GM12878 (cell line): ENCODE measurements at regions not wholly inside any gene's neighbourhood (a gene's known extent, or its start where the extent isn't known, plus 50 kb on each side); places are given as distances from the start of the nearest gene placed in this dataset.

Experiments
- ATAC-seq: fragments of 200-7000 bp; cut with Tn5 transposase; 3 replicates; pipeline ENCODE4 v1.9.1; 2020; ENCODE audit warnings: mild to moderate bottlenecking, moderate library complexity
- BruUV-seq: library from RNA; stranded (reverse); fragments of 400-500 nt; replicated peaks from 2 replicates; lab custom pipeline; 2021; lab: Mats Ljungman, UMichigan
- CTCF ChIA-PET: fragments of 300-600 bp; sonication (Branson Sonifier 250); formaldehyde crosslinking; extraction: SDS; loops from one replicate; lab custom pipeline; 2021; ENCODE audit warnings: inconsistent platforms; lab: Yijun Ruan, JAX
- POLR2A ChIA-PET: fragments of 350-600 bp; formaldehyde crosslinking; extraction: SDS; loops from one replicate; lab custom pipeline; 2021; ENCODE audit warnings: inconsistent platforms; lab: Charles Lee
- RAD21 ChIA-PET: fragments of 300-600 bp; sonication (Branson Sonifier 250); formaldehyde crosslinking; loops from one replicate; lab custom pipeline; 2023; ENCODE audit warnings: antibody characterized with exemption; ENCODE audit not compliant: unreplicated experiment; lab: Charles Lee
- SMC1A ChIA-PET: fragments of 300-600 bp; sonication (Branson Sonifier 250); formaldehyde crosslinking; loops from one replicate; lab custom pipeline; 2023; ENCODE audit not compliant: unreplicated experiment, uncharacterized antibody; lab: Charles Lee
- DNase-seq: peaks from one replicate; pipeline ENCODE4 v3.0.0-alpha.2; 2011; ENCODE audit warnings: low read depth, low spot score
- FAIRE-seq: peaks from 3 replicates; lab custom pipeline; 2011; peaks lifted over from hg19 to GRCh38; lab: Jason Lieb, UNC
- H2AFZ ChIP-seq: 2 replicates; pipeline ENCODE4 v1.6.0; 2011; ENCODE audit warnings: low read depth, low read length, control low read depth; ENCODE audit not compliant: control insufficient read depth
- H3K27ac ChIP-seq: 2 replicates; pipeline ENCODE4 v1.5.1; 2011; ENCODE audit warnings: control low read depth; ENCODE audit not compliant: control insufficient read depth, insufficient read depth
- H3K27me3 ChIP-seq, 2 experiments: replicated peaks in 1 of 2; 2 replicates each; pipeline versions ENCODE4 v1.6.0 to v1.6.1; 2011; ENCODE audit warnings: low read length in 1 of 2; ENCODE audit not compliant: control insufficient read depth in 2 of 2, insufficient read depth in 2 of 2
- H3K36me3 ChIP-seq, 2 experiments: 2 replicates each; pipeline ENCODE4 v1.5.1; 2011; ENCODE audit warnings: low read length in 1 of 2; ENCODE audit not compliant: control insufficient read depth in 2 of 2, insufficient read depth in 2 of 2
- H3K4me1 ChIP-seq: 2 replicates; pipeline ENCODE4 v1.6.1; 2011; ENCODE audit warnings: mild to moderate bottlenecking, low read length, moderate library complexity, mixed read lengths; ENCODE audit not compliant: control insufficient read depth, insufficient read depth
- H3K4me2 ChIP-seq: 2 replicates; pipeline ENCODE4 v1.6.0; 2011; ENCODE audit warnings: control low read depth; ENCODE audit not compliant: control insufficient read depth, insufficient read depth
- H3K4me3 ChIP-seq: fragments of 200-600 bp; sonication (generic); 2 replicates; pipeline ENCODE4 v1.5.1; 2016
- H3K79me2 ChIP-seq: 2 replicates; pipeline ENCODE4 v1.6.0; 2011; ENCODE audit warnings: low read length; ENCODE audit not compliant: control insufficient read depth, insufficient read depth
- H3K9ac ChIP-seq: 2 replicates; pipeline ENCODE4 v1.8.0; 2011; ENCODE audit warnings: low read length, control low read depth, mixed read lengths; ENCODE audit not compliant: control insufficient read depth, insufficient read depth
- H3K9me3 ChIP-seq: replicated peaks from 3 replicates; pipeline ENCODE4 v1.5.1; 2011; ENCODE audit warnings: mild to moderate bottlenecking, low read length; ENCODE audit not compliant: control insufficient read depth, insufficient read depth
- H4K20me1 ChIP-seq: 2 replicates; pipeline ENCODE4 v1.6.0; 2011; ENCODE audit not compliant: control insufficient read depth, insufficient read depth
- EZH2 ChIP-seq: IDR thresholded peaks from 2 replicates; pipeline ENCODE4 v1.6.1; 2012; ENCODE audit warnings: low read depth, mild to moderate bottlenecking, control low read depth, inconsistent platforms, low read length, borderline replicate concordance; ENCODE audit not compliant: control insufficient read depth
- HSF1 ChIP-seq: fragments of 150-350 bp; IDR thresholded peaks from 2 replicates; pipeline ENCODE4 v1.6.1; 2014; ENCODE audit warnings: mild to moderate bottlenecking, low read depth, low read length
- JUNB ChIP-seq: IDR thresholded peaks from 2 replicates; pipeline ENCODE4 v1.6.1; 2016; ENCODE audit warnings: antibody characterized with exemption, mild to moderate bottlenecking
- MYB ChIP-seq: fragments of 150-350 bp; IDR thresholded peaks from 2 replicates; pipeline ENCODE4 v1.6.1; 2014; ENCODE audit warnings: mild to moderate bottlenecking, low read depth, low read length, borderline replicate concordance
- NBN ChIP-seq: fragments of 450-650 bp; IDR thresholded peaks from 2 replicates; pipeline ENCODE4 v1.6.1; 2016
- PRDM15 ChIP-seq: fragments of 450-650 bp; formaldehyde crosslinking; IDR thresholded peaks from 2 replicates; pipeline ENCODE4 v1.4.0; 2020; ENCODE audit warnings: mild to moderate bottlenecking, moderate library complexity
- RAD21 ChIP-seq: IDR thresholded peaks from 2 replicates; pipeline ENCODE4 v1.6.1; 2011; ENCODE audit warnings: mild to moderate bottlenecking, low read depth, low read length, moderate library complexity; ENCODE audit not compliant: insufficient read depth
- RCOR1 ChIP-seq: conservative IDR thresholded peaks from 2 replicates; pipeline ENCODE4 v1.6.1; 2012; ENCODE audit warnings: low read depth, low read length, improper control_type of control experiment
- RUNX3 ChIP-seq: IDR thresholded peaks from 2 replicates; pipeline ENCODE4 v1.6.1; 2012; ENCODE audit warnings: low read length, inconsistent platforms
- STAT3 ChIP-seq: IDR thresholded peaks from 2 replicates; pipeline ENCODE4 v1.6.1; 2011; ENCODE audit warnings: low read depth, low read length, improper control_type of control experiment
- TARDBP ChIP-seq: IDR thresholded peaks from 2 replicates; pipeline ENCODE4 v1.6.1; 2016; ENCODE audit warnings: borderline replicate concordance
- USF2 ChIP-seq: IDR thresholded peaks from 2 replicates; pipeline ENCODE4 v1.6.1; 2011; ENCODE audit warnings: low read depth, low read length, improper control_type of control experiment, borderline replicate concordance
- YY1 ChIP-seq: IDR thresholded peaks from 2 replicates; pipeline ENCODE4 v1.6.1; 2011; ENCODE audit warnings: low read depth, mild to moderate bottlenecking, low read length
- ZBED1 ChIP-seq: IDR thresholded peaks from 2 replicates; pipeline ENCODE4 v1.6.1; 2016; ENCODE audit warnings: borderline replicate concordance
- ZBTB33 ChIP-seq: fragments of 450-650 bp; IDR thresholded peaks from 2 replicates; pipeline ENCODE4 v1.6.1; 2017; ENCODE audit warnings: mild to moderate bottlenecking
- ZNF274 ChIP-seq: IDR thresholded peaks from one replicate; pipeline ENCODE4 v1.8.0; 2011; ENCODE audit not compliant: insufficient read length, insufficient read depth
- WGBS: methylation state at CpG from one replicate; pipeline ENCODE4 v1.1.6; 2016; ENCODE audit warnings: low lambda C conversion rate; ENCODE audit not compliant: insufficient replicate concordance, insufficient coverage; ENCODE audit errors: missing lambda C conversion rate; 5-methylcytosine and 5-hydroxymethylcytosine counted together
- in situ Hi-C: fragments of 300-500 bp; cut with MboI; formaldehyde crosslinking; loops from 9 replicates; pipeline ENCODE4 v1.14.3; 2018; ENCODE audit warnings: mixed read lengths
- intact Hi-C: fragments of 100-400 bp; cut with micrococcal nuclease; formaldehyde crosslinking; loops from one replicate; pipeline ENCODE4 v1.14.2; 2022; ENCODE audit not compliant: unreplicated experiment

- TF ChIP-seq PRDM15: no peak
- TF ChIP-seq USF2: no peak
- no peak for TF ChIP-seq NBN
Measured at GRCh38 chr9:20074291-20074690, 285.5 kb upstream of the SLC24A2 start (continued).

- ATAC-seq: no peak
- Histone ChIP-seq H4K20me1 (no peaks in the 10 kb centered on the region), H3K79me2 (no peaks in the 10 kb centered on the region), H3K27me3 (peaks cover 0 to 2% of the 10 kb centered on the region in 2 experiments; a peak in 1 of 4 replicates), H3K9me3 (no peaks in the 10 kb centered on the region), H3K36me3 (no peaks in the 10 kb centered on the region), H3K4me3 (no peak overlapping the region), H2AFZ (no peak overlapping the region), H3K9ac (no peak overlapping the region), H3K27ac (no peak overlapping the region), H3K4me2 (no peak overlapping the region), H3K4me1 (no peaks in the 10 kb centered on the region)
- BruUV-seq: no TSS peak
- POLR2A ChIA-PET: no interaction called here
- 40% methylated on average over 3 of the region's 3 CpGs for WGBS
- CTCF ChIA-PET: no interaction called here
- FAIRE-seq: no peak
- intact Hi-C loops (no loop called here), in situ Hi-C loops (no loop called here)
- RAD21 ChIA-PET: no interaction called here
- DNase-seq: no peak
- SMC1A ChIA-PET: no interaction called here
- TF ChIP-seq RAD21 (no peak), TARDBP (no peak), MYB (no peak), YY1 (no peak), EZH2 (no peak), HSF1 (no peak), ZBTB33 (no peak), ZBED1 (no peak), ZNF274 (no peak), STAT3 (no peak), JUNB (no peak), RCOR1 (no peak), RUNX3 (no peak)
Measured at GRCh38 chr9:20070336-20070735, 281.5 kb upstream of the SLC24A2 start.
